Stromal cell of bone marrow (primary cell): ENCODE measurements at regions not wholly inside any gene's neighbourhood (a gene's known extent, or its start where the extent isn't known, plus 50 kb on each side); places are given as distances from the start of the nearest gene placed in this dataset.

Experiments
- DNase-seq: peaks from one replicate; pipeline ENCODE4 v3.0.0-alpha.2; 2012; ENCODE audit warnings: low read depth

DNA sequence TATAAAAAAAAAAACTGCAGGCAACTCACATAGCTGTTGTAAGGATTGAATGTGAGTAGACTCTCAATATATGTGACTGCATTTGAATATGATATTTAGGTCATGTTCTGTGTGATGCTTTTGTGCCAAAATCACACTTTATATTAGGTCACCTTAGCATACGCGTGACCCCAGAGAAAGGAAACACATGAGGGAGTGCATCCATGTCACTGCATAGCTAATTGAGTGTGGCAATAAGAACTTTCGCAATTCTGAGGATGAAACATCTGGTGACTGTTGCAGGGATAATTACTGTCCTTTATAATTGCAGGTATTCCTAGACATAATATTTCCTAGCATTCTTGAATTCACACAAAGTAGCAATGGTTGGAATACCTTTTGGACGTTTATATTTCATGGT, 459.5 kb upstream of the KLF4 start:
- no peak for DNase-seq

DNA sequence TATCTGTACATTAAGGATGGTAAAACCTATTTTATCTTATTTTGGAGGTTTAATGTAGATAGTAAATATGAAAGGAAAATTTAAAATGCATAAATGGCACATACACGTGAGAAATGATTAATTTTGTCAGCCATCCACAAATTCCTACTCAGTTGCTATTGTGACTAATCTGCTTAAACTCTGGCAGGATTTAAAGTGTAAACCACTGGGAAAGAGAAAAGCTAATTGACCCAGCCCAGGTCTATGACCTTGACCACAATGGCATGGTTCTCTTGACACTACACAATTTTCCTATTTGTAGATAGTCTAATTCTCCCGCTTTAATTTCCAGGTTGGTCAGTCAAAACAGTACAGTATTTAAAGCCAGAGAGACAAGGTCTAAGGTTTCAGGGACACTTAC, 459.0 kb upstream of the KLF4 start:
- DNase-seq = no peak

DNA sequence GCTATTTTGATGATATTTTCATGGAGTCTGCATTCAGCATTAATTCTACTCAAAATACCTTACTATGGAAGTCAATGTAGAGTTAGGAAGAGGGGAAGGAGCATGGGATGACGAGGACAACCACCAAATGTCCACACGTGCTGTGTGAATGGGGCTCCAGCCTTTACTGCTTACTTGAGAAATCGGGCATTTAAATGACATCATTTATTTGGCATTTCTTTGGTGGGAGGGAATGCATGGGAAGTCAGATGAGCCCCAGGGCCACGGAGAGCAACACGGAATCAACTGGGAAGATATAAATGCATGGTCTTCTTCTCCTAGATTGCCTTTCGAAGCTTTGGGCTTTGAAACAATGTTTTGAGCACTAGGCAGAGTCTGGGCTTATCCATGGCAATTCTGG, 458.5 kb upstream of the KLF4 start:
- DNase-seq = no peak

DNA sequence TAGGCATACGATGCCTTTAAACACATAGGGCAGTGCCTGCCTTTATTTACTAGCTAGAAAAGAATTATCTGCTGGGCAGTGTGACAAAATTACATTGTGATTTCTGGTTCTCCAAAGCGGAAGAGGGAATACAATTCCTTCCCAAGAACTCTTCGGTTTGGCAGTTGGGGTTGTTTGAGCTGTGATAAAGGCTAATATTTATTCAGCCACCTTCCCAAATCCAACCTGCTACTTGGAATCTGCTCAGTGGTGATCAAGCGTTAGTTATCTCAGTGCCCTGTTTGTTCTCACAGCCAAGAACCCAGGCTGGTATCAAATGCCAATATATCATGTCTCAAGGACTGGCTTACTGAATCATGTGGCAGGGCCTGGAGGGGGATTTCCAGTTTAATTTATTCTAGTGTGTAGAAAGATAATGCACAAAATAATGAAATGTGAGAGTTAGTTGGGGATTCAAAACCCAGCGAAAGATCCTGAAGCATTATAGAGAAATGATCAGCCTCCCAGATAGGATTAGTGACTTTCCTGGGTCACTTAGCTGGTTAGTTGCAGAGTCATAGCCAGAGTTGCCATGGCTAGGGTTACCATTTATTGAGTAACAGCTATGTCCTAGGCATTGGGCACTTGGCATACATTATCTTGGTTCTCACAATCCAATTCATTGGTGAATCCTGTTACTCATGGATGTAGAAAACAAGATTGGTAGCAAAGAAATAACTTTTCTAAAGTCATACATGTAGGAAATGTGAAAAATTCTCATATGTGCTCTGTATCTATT, 457.0 kb upstream of the KLF4 start:
- no peak for DNase-seq

DNA sequence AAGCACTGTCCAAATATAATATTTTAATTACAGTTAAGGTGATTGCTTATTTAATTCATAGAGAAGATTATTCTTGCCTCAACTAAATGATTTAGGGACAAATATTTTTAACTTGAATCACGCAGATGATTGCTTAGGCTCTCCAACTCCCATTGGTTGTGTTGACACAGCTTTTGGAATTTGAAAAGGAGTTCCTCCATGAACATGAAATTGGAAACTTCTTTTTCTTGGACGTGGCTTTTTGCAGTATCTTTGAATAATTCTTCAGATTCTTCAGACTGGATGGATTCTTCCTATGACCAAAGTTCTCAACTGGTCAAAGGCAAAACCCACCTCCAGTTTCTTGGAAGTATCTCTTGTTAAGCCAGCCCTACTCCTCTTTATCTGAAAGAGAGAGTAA, 456.4 kb upstream of the KLF4 start:
- no peak for DNase-seq

DNA sequence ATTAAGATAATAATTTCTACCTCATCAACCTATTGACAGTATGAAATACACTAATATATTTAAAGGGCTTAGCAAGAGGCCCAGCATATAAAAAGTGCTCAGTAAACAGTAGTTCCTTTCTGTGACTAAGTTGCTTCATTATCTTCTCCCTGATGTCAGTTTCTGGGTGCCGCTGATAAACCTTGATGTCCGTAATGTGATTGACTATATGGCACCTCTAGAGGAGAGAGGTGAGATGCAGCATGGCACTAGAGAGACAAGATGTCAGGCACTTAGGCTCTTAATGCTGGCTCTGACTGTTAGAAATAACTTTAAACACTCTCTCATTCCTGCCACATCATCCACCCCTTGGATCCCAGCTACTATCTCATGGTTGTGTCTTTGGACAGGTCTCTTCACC, 455.9 kb upstream of the KLF4 start:
- no peak for DNase-seq

DNA sequence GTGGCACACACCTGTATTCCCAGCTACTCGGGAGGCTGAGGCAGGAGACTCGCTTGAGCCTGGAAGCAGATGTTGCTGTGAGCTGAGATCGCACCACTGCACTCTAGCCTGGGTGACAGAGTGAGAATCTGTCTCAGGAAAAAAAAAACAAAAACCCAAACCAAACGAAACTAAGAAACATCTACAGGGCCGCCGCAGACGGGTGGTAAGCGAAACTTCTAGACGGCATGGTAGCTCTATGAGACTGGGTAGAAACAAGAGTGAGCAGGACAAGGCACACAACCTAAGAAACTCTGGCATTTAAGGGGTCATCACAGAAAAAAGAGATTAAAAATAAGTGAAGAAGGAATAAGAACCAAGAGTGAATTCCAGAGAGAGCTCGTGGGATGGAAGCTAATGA, 454.8 kb upstream of the KLF4 start:
- no peak for DNase-seq

DNA sequence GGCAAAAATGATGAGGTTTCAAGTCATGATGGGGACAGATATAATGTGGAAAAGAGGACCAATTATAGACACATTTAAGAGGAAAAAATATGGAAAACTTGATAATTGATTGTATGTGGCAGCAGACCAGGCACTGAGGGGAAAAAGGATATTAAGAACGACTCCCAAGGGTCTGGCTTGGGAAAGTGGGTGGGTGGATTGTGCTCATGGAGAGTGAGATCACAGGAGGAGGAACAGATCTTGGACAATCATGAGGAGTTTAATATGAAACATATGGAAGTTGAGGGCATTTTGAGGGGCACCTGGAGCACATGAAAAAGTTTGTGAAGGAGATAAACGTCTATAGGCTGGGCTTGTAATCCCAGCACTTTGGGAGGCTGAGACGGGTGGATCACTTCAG, 454.3 kb upstream of the KLF4 start:
- DNase-seq = no peak

DNA sequence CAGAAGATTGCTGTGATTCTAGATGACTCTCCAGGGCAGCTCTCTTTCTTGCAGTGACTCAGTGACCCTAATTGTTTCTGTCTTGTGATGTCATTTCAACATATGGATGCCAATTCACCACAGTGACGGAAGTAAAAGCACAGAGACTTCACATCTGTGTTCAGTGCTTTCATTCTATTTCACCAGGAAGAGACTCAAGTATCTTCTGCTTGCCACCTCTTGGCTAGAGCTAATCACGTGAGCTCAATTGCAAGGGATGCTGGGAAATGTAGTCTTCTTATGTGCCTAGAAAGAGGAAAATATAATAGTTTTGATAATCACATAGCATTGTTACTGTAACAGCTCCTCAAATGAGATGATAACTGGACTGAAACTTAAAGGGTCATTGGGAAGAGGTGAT, 453.3 kb upstream of the KLF4 start:
- DNase-seq = no peak

DNA sequence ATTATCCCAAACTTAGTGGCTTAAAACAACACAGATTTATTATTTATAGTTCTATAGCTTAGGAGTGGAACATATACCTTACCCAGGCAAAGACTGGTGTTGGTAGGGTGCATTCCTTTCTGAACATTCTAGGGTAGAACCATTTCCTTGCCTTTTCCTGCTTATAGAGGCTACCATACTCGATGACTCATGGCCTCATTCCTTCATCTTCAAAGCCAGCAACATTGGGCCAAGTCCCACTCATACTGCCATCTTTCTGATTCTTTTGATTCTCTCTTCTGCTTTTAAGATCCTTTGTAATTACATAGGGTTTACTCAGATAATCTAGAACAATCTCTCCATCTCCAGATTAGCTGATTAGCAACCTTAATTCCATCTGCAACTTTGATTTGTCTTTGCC, 452.7 kb upstream of the KLF4 start:
- DNase-seq = no peak

DNA sequence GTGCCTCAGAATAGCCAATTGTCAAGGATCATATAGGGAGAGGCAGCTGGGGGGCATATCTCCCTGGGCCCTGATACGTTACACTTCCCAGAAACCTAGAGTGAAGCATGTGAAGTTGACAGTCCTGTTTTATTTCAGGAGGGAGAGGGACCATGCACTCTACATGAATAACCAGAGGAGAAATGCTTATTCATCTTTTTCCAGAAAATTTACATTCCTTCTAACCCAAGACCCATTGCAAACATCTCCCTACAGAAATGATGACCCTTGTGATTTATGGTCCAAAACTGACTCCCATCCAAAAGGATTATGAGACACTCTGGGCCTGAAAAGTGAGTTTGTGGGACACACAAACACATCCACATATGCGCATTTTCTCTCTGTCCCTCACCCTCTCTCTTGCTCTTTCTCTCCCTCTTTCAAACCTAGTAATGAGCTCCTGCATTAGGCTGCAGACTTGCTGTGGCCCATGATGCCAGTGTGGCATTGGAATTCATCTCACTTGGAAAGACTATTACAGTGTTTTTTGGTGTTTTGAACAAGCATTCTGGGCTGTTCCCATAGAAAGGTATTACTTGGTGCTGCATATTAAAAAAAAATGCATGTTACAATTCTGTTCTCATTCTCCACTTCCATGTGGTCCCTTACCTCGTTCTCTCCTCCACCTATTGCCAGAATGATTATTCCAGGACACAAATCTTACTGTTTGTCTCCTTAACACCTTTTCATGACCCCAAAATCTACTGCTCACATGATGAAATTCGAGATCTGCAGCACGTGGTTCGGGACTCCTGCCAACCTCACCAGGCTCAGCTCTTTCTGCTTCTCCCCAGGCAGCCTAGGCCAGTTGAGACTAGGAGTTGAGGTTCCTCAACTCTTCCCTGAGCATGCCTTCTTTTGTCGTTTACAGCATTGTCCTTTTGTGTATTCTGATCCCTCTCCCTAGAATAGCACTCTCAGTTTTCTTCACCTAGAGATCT, 451.3 kb upstream of the KLF4 start:
- no peak for DNase-seq

DNA sequence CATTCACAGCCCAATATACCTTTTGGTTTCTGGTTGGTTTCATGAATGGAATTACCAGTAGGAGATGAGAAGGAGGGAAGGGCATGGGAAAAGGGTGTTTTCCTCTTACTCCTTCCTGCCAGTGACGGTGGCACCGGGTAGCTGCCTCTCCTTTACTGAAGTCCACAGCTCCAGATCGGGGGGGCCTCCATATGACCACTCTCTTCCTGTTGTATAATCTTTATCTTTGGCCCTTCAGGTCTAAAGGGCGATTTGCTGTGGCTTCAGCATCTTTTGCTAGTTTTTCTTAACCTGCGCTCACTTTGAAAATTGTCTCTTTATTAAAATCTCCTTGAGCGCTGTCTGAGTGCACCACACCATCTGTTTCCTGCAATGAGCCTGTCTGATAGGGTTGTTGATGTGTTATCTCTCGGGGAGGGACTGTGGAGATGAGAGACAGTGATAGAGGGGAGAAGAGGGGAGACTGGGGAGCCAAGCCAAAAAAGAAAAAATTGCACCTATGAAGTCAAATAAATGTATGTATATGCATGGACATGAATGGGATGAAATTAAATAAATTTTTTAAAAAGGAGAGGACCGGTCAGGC, 449.3 kb upstream of the KLF4 start:
- DNase-seq = no peak

DNA sequence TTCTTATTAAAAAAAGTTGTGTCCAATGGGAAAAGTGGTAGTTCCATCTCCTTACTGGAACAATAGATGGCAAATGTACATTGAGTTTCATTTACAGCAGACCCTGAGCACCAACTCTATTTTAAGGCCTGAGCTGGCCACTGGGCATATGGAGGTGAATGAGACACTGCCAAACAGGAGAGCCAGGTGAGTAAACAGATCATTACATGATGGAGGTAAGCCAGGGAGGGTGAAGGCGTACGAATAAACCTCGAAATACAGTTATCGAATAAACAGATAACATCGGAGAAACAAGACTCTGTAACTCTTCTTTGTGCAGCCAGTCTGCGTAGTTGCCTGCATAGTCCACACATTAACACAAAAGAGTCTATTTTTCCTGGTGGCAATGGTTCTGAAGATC, 446.4 kb upstream of the KLF4 start:
- no peak for DNase-seq

DNA sequence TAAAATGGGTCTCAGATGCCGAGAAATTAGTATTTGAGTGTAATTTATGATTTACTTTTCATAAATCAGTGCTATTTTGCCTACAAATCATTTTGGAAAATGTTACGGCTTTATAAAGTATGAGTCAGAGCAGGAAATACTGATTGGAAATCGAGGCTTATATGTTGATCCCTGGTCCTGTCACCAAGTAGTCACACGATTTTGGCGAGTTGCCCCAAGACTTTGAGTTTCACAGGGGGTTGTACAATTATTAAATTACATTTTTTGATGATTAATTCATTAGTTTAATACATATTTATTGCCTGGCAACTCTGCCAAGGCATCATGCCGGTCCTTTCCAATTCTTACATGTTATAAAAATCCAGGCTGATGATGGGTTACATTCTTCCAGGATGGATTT, 443.9 kb upstream of the KLF4 start:
- DNase-seq = no peak

DNA sequence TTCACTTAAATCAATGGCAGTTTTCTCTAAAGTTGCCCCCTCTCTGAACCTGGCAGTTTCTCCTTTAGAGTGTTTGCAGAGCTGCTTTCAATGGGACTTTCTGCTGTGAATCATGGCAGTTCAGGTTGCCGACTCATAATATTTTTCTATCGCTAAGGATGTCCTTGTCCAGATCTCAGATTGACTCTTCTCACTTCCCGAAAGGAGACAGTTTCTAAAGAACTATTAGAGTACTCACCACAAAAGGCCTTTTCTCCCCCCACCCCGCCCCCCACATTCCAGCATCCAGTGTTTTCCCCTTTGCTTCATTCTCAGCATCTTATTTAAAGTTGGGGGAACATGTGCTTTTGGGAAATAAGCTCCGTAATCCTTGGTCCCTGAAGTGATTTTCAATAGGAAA, 443.5 kb upstream of the KLF4 start:
- peak; percentile 26 for DNase-seq

DNA sequence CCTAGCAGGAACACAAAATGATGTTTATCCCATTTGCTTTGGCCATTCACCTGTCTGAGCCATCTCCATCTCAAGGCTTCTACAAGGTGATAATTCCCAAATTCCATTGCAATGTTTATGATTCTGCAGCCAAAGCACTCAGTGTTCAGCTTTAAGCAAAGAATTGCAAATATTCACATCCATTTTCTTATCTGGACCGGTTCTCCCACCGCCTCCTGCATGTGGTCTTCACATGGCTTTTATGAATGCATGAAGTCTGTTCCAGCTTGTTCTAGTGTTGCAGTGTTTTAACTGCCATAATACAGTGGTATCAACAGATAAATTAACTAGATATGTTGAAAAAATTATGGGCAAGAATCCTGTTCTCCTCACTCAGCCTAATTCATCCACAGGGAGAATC, 443.0 kb upstream of the KLF4 start:
- DNase-seq = no peak

DNA sequence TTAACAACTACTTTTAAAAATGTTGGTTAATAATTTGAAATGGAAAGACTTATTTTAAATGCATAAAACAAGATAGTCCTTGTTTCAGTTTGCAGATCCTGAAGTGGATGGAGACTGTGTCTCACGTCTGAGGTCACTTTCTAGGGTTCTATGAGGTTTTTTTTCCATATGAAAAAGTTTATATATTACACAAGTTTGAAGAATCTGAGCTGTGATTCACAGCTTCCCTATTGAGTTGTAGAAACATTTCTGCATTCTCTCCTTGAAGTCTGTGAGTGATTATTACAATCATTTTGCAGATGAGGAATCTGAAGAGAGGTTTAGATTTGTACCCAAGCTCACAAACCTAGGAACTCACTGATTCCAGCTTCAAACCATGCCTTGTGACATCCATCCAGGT, 442.5 kb upstream of the KLF4 start:
- peak; percentile 60 for DNase-seq

DNA sequence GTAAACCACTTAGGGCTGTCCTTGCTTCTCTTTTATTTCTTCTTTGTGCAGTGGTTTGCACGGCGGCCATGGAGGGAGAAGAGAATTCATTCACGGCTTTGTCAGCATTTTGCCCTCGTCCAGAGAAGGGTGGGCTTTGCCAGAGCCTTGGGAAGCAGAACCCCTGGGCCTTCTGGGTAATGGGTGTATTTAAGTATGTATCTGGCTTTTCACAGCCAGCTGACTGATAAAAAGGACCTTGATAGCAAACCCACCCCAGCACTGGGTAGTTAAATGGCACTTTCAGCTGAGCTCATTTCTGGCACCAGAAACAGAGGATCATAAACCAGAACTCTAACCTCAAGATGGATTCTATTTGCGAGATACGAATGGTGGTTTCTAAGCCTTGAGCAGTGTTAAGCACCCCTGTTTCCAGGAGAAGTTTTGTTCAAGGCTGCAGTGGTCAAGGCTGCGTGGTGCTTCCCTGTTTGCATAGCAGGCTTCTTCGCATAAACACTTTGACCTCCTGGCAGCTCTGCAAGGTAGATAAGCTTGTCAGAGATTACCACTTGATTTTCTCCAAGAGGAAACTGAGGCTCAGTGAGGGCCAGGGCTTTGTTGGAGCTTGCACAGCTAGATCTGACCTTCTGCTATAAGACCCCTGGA, 441.6 kb upstream of the KLF4 start:
- DNase-seq = no peak

DNA sequence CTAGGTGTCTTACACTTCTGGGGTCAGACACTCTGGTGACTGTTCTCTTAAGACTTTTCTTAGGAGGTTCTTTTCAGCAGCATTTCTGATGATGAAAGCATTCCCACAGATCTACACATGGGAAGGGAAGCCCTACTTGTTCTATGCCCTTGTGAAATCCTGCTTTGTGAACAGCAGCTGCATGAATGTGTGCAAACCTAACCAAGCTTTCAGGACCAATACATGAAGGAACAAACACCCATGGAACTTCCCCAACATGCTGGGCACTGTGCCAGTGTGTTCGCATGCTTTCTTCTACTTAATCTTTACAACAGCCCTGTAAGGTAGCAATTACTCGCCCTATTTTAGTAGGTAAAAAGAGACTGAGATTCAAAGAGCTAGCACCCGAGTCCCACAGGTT, 439.9 kb upstream of the KLF4 start:
- DNase-seq = no peak

DNA sequence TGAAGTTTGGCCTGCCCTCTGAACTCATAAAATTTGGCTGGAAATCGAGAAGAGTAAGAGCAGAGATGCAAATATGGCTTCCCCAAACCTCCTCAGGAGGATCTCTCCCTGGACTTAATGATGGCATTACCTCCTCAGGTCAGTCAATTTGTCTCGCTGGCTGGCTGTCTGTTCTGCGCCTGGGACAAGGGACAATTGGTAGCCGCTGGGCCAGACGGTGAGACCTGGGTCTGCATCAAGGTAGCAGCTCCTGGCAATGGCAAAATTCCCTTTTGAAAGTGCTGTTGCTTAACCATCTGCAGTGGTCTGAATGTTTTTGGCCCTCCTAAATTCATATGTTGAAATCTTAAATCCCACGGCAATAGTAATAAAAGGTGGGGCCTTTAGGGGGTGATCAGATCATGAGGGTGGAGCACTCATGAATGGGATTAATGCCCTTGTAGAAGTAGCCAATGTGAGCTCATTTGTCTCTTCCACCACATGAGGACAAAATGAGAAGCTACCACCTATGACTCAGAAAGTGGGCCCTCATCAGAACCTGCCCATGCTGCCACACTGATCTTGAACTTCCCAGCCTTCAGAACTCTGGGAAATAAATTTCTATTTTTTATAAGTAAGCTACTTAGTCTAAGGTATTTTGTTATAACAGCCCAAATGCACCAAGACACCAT, 439.3 kb upstream of the KLF4 start:
- no peak for DNase-seq

DNA sequence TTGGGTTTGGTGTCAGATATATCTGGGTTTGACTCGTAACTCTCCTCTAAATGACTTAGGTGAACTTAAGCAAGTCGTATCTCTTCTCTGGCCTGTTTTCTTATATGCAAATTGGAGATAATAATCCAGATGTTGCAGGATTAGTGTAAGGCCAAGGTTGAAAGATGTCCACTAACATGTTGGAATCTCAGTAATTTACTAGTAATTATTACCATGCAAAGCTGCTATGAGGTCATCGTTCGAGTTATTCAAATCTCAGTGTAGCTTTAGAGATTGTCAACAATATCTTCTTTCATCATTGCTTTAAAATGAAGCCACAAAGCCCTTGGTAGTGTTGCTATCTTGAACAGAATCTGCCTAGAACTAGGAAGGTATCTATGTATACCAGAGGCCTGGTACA, 437.7 kb upstream of the KLF4 start:
- DNase-seq = no peak

DNA sequence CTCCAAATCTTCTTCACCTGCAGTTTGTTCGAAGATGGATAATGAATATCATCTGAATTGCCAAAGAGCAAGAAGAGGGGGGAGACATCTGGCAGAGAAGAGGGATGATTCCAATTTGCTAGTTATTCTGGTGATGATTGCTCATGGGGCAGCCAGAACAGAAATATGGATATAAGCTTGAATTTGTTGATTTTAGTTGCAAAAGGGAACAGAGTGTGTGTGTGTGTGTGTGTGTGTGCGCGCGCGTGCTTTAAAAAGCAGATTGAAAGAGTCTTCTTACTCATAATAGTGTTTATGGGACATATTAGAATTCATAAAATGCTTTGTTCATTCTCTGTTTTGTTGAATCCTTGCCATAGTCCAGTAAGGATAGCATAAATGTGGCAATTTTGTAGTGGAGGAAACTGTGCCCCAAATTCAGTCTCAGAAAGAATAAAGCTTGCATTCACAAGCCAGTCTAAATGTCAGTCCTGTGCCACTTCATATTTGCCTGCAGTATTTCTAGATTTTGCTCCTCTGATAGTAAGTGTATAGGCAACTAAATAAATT, 436.3 kb upstream of the KLF4 start:
- no peak for DNase-seq
